GM12878 (cell line): ENCODE measurements at regions not wholly inside any gene's neighbourhood (a gene's known extent, or its start where the extent isn't known, plus 50 kb on each side); places are given as distances from the start of the nearest gene placed in this dataset.

ENCODE experiments used
- ATAC-seq: fragments of 200-7000 bp; cut with Tn5 transposase; 3 replicates; pipeline ENCODE4 v1.9.1; 2020; ENCODE audit warnings: mild to moderate bottlenecking, moderate library complexity
- BruUV-seq: library from RNA; stranded (reverse); fragments of 400-500 nt; replicated peaks from 2 replicates; lab custom pipeline; 2021; lab: Mats Ljungman, UMichigan
- CTCF ChIA-PET: fragments of 300-600 bp; sonication (Branson Sonifier 250); formaldehyde crosslinking; extraction: SDS; loops from one replicate; lab custom pipeline; 2021; ENCODE audit warnings: inconsistent platforms; lab: Yijun Ruan, JAX
- POLR2A ChIA-PET: fragments of 350-600 bp; formaldehyde crosslinking; extraction: SDS; loops from one replicate; lab custom pipeline; 2021; ENCODE audit warnings: inconsistent platforms; lab: Charles Lee
- RAD21 ChIA-PET: fragments of 300-600 bp; sonication (Branson Sonifier 250); formaldehyde crosslinking; loops from one replicate; lab custom pipeline; 2023; ENCODE audit warnings: antibody characterized with exemption; ENCODE audit not compliant: unreplicated experiment; lab: Charles Lee
- SMC1A ChIA-PET: fragments of 300-600 bp; sonication (Branson Sonifier 250); formaldehyde crosslinking; loops from one replicate; lab custom pipeline; 2023; ENCODE audit not compliant: unreplicated experiment, uncharacterized antibody; lab: Charles Lee
- DNase-seq: peaks from one replicate; pipeline ENCODE4 v3.0.0-alpha.2; 2011; ENCODE audit warnings: low read depth, low spot score
- FAIRE-seq: peaks from 3 replicates; lab custom pipeline; 2011; peaks lifted over from hg19 to GRCh38; lab: Jason Lieb, UNC
- H2AFZ ChIP-seq: 2 replicates; pipeline ENCODE4 v1.6.0; 2011; ENCODE audit warnings: low read depth, low read length, control low read depth; ENCODE audit not compliant: control insufficient read depth
- H3K27ac ChIP-seq: 2 replicates; pipeline ENCODE4 v1.5.1; 2011; ENCODE audit warnings: control low read depth; ENCODE audit not compliant: control insufficient read depth, insufficient read depth
- H3K27me3 ChIP-seq, 2 experiments: replicated peaks in 1 of 2; 2 replicates each; pipeline versions ENCODE4 v1.6.0 to v1.6.1; 2011; ENCODE audit warnings: low read length in 1 of 2; ENCODE audit not compliant: control insufficient read depth in 2 of 2, insufficient read depth in 2 of 2
- H3K36me3 ChIP-seq, 2 experiments: 2 replicates each; pipeline ENCODE4 v1.5.1; 2011; ENCODE audit warnings: low read length in 1 of 2; ENCODE audit not compliant: control insufficient read depth in 2 of 2, insufficient read depth in 2 of 2
- H3K4me1 ChIP-seq: 2 replicates; pipeline ENCODE4 v1.6.1; 2011; ENCODE audit warnings: mild to moderate bottlenecking, low read length, moderate library complexity, mixed read lengths; ENCODE audit not compliant: control insufficient read depth, insufficient read depth
- H3K4me2 ChIP-seq: 2 replicates; pipeline ENCODE4 v1.6.0; 2011; ENCODE audit warnings: control low read depth; ENCODE audit not compliant: control insufficient read depth, insufficient read depth
- H3K4me3 ChIP-seq: fragments of 200-600 bp; sonication (generic); 2 replicates; pipeline ENCODE4 v1.5.1; 2016
- H3K79me2 ChIP-seq: 2 replicates; pipeline ENCODE4 v1.6.0; 2011; ENCODE audit warnings: low read length; ENCODE audit not compliant: control insufficient read depth, insufficient read depth
- H3K9ac ChIP-seq: 2 replicates; pipeline ENCODE4 v1.8.0; 2011; ENCODE audit warnings: low read length, control low read depth, mixed read lengths; ENCODE audit not compliant: control insufficient read depth, insufficient read depth
- H3K9me3 ChIP-seq: replicated peaks from 3 replicates; pipeline ENCODE4 v1.5.1; 2011; ENCODE audit warnings: mild to moderate bottlenecking, low read length; ENCODE audit not compliant: control insufficient read depth, insufficient read depth
- H4K20me1 ChIP-seq: 2 replicates; pipeline ENCODE4 v1.6.0; 2011; ENCODE audit not compliant: control insufficient read depth, insufficient read depth
- CREM ChIP-seq: IDR thresholded peaks from 2 replicates; pipeline ENCODE4 v1.6.1; 2014; ENCODE audit warnings: antibody characterized with exemption, low read depth
- MEF2A ChIP-seq: IDR thresholded peaks from 2 replicates; pipeline ENCODE4 v1.6.1; 2011; ENCODE audit warnings: low read depth, mild to moderate bottlenecking, low read length, moderate library complexity; ENCODE audit not compliant: insufficient read depth
- POLR2AphosphoS2 ChIP-seq: IDR thresholded peaks from 2 replicates; pipeline ENCODE4 v1.6.1; 2011; ENCODE audit warnings: low read depth, mild to moderate bottlenecking, low read length, improper control_type of control experiment, moderate library complexity
- RBBP5 ChIP-seq: fragments of 200-600 bp; sonication (generic); conservative IDR thresholded peaks from 2 replicates; pipeline ENCODE4 v1.6.1; 2016
- STAT1 ChIP-seq: fragments of 450-650 bp; conservative IDR thresholded peaks from 2 replicates; pipeline ENCODE4 v1.6.1; 2014; ENCODE audit warnings: antibody characterized with exemption, mild to moderate bottlenecking
- STAT3 ChIP-seq: IDR thresholded peaks from 2 replicates; pipeline ENCODE4 v1.6.1; 2011; ENCODE audit warnings: low read depth, low read length, improper control_type of control experiment
- WGBS: methylation state at CpG from one replicate; pipeline ENCODE4 v1.1.6; 2016; ENCODE audit warnings: low lambda C conversion rate; ENCODE audit not compliant: insufficient replicate concordance, insufficient coverage; ENCODE audit errors: missing lambda C conversion rate; 5-methylcytosine and 5-hydroxymethylcytosine counted together
- in situ Hi-C: fragments of 300-500 bp; cut with MboI; formaldehyde crosslinking; loops from 9 replicates; pipeline ENCODE4 v1.14.3; 2018; ENCODE audit warnings: mixed read lengths
- intact Hi-C: fragments of 100-400 bp; cut with micrococcal nuclease; formaldehyde crosslinking; loops from one replicate; pipeline ENCODE4 v1.14.2; 2022; ENCODE audit not compliant: unreplicated experiment
- TF ChIP-seq, protein P1 (sequence below): fragments of 450-650 bp; IDR thresholded peaks from 2 replicates; pipeline ENCODE4 v1.6.1; 2016; ENCODE audit warnings: mild to moderate bottlenecking
- TF ChIP-seq, protein P2 (sequence below): IDR thresholded peaks from 2 replicates; pipeline ENCODE4 v1.6.1; 2011; ENCODE audit warnings: borderline replicate concordance, low read depth, mild to moderate bottlenecking, moderate library complexity, mixed read lengths, low read length; ENCODE audit not compliant: insufficient read depth; ENCODE audit errors: extremely low read length

DNA sequence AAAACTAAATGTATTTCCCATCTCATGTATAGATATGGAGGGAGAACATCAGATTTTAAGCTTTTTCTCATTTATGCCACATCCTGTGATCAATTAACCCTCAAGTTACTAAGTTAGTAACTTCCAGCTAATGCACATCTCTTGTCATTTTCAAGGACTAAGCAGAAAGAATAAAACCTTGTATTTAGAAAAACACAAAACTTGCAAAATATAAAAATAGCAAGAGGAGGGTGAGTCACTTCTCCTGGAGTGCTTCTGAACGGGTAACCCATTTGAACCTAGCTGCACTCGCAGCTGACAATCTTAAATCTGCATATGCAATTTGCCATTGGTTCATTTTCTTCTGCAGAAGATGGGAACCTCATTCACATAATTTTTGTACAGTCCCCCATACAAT lies 500.5 kb downstream of the SETD4 start:
- ChIA-PET POLR2A (no interaction called here), CTCF (no interaction called here), SMC1A (no interaction called here), RAD21 (no interaction called here)
- Histone ChIP-seq H3K79me2 (no peaks in the 10 kb centered on the region), H3K4me2 (no peak overlapping the region), H3K9ac (no peak overlapping the region), H3K4me3 (no peak overlapping the region), H4K20me1 (no peaks in the 10 kb centered on the region), H3K27me3 (peaks cover 2 to 4% of the 10 kb centered on the region in 2 experiments; a peak in 2 of 4 replicates), H3K9me3 (no peaks in the 10 kb centered on the region), H3K27ac (no peak overlapping the region), H3K4me1 (no peaks in the 10 kb centered on the region), H3K36me3 (no peaks in the 10 kb centered on the region), H2AFZ (no peak overlapping the region)
- no peak for TF ChIP-seq STAT1
- no peak for TF ChIP-seq STAT3
- TF ChIP-seq, protein P1, sequence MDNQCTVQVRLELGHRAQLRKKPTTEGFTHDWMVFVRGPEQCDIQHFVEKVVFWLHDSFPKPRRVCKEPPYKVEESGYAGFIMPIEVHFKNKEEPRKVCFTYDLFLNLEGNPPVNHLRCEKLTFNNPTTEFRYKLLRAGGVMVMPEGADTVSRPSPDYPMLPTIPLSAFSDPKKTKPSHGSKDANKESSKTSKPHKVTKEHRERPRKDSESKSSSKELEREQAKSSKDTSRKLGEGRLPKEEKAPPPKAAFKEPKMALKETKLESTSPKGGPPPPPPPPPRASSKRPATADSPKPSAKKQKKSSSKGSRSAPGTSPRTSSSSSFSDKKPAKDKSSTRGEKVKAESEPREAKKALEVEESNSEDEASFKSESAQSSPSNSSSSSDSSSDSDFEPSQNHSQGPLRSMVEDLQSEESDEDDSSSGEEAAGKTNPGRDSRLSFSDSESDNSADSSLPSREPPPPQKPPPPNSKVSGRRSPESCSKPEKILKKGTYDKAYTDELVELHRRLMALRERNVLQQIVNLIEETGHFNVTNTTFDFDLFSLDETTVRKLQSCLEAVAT = no peak
- no peak for TF ChIP-seq CREM
- no peak for TF ChIP-seq POLR2AphosphoS2
- TF ChIP-seq, protein P2, sequence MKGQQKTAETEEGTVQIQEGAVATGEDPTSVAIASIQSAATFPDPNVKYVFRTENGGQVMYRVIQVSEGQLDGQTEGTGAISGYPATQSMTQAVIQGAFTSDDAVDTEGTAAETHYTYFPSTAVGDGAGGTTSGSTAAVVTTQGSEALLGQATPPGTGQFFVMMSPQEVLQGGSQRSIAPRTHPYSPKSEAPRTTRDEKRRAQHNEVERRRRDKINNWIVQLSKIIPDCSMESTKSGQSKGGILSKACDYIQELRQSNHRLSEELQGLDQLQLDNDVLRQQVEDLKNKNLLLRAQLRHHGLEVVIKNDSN = no peak
- no peak for TF ChIP-seq MEF2A
- no peak for TF ChIP-seq RBBP5
- intact Hi-C loops (no loop called here), in situ Hi-C loops (no loop called here)
- DNase-seq (no peak), ATAC-seq (no peak), FAIRE-seq (no peak)
- 0% methylated on average over 2 of the region's 2 CpGs for WGBS
- no TSS peak for BruUV-seq
